Fibroblast of the aortic adventitia (primary cell): ENCODE measurements at regions not wholly inside any gene's neighbourhood (a gene's known extent, or its start where the extent isn't known, plus 50 kb on each side); places are given as distances from the start of the nearest gene placed in this dataset.

ENCODE experiments used
- DNase-seq: peaks from one replicate; pipeline ENCODE4 v3.0.0-alpha.2; 2010; ENCODE audit warnings: low read depth
- H3K4me3 ChIP-seq: 2 replicates; pipeline ENCODE4 v1.5.1; 2011; ENCODE audit warnings: low read depth, mild to moderate bottlenecking, control low read depth, low read length, moderate library complexity
- CTCF ChIP-seq: IDR thresholded peaks from 2 replicates; pipeline ENCODE4 v1.5.1; 2011; ENCODE audit warnings: mild to moderate bottlenecking, low read length, control low read depth, inconsistent platforms; ENCODE audit not compliant: insufficient read depth

GRCh38 chr4:183825346-183825745, 79.8 kb upstream of the STOX2 start:
- DNase-seq = no peak
- TF ChIP-seq CTCF = no peak
- no peak overlapping the region for H3K4me3 ChIP-seq

GRCh38 chr4:183826461-183826860, 78.6 kb upstream of the STOX2 start:
- TF ChIP-seq CTCF = no peak
- H3K4me3 ChIP-seq = no peak overlapping the region
- DNase-seq = no peak

GRCh38 chr4:183828125-183828524, 77.0 kb upstream of the STOX2 start:
- H3K4me3 ChIP-seq = no peak overlapping the region
- no peak for TF ChIP-seq CTCF
- no peak for DNase-seq

GRCh38 chr4:183828839-183829238, 76.3 kb upstream of the STOX2 start:
- H3K4me3 ChIP-seq = no peak overlapping the region
- DNase-seq = no peak
- no peak for TF ChIP-seq CTCF

- no peak for DNase-seq
- no peak overlapping the region for H3K4me3 ChIP-seq
- TF ChIP-seq CTCF = no peak
Measured at GRCh38 chr4:183830438-183830985, 74.6 kb upstream of the STOX2 start.

- H3K4me3 ChIP-seq = no peak overlapping the region
- no peak for DNase-seq
- no peak for TF ChIP-seq CTCF
Measured at GRCh38 chr4:183831026-183831446, 74.1 kb upstream of the STOX2 start.

GRCh38 chr4:183831683-183832082, 73.4 kb upstream of the STOX2 start:
- DNase-seq = no peak
- no peak overlapping the region for H3K4me3 ChIP-seq
- no peak for TF ChIP-seq CTCF
